GM12872 (cell line): ENCODE measurements at regions not wholly inside any gene's neighbourhood (a gene's known extent, or its start where the extent isn't known, plus 50 kb on each side); places are given as distances from the start of the nearest gene placed in this dataset.

ENCODE experiments used
- TF ChIP-seq, protein P1 (sequence below): IDR thresholded peaks from 3 replicates; pipeline ENCODE4 v1.5.1; 2011; ENCODE audit warnings: low read depth, mild to moderate bottlenecking, low read length, moderate library complexity; ENCODE audit not compliant: insufficient read depth

DNA sequence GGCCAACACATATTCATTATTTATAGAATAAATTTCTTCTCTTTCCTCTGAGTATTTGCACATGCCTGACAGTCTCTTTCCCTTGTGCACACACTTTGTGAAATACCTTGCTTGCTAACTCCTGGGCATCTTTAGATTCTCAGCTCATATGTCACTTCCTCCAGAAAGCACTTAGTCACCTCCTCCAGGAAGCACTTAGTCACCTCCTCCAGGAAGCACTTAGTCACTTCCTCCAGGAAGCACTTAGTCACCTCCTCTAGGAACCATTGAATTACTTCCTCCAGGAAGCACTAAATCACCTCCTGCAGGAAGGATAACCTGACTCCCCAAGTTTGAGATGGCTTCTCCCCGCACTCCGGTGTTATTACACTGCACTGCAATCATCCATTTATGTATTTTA is 462.5 kb upstream of the EEF2KMT start:
- TF ChIP-seq, protein P1, sequence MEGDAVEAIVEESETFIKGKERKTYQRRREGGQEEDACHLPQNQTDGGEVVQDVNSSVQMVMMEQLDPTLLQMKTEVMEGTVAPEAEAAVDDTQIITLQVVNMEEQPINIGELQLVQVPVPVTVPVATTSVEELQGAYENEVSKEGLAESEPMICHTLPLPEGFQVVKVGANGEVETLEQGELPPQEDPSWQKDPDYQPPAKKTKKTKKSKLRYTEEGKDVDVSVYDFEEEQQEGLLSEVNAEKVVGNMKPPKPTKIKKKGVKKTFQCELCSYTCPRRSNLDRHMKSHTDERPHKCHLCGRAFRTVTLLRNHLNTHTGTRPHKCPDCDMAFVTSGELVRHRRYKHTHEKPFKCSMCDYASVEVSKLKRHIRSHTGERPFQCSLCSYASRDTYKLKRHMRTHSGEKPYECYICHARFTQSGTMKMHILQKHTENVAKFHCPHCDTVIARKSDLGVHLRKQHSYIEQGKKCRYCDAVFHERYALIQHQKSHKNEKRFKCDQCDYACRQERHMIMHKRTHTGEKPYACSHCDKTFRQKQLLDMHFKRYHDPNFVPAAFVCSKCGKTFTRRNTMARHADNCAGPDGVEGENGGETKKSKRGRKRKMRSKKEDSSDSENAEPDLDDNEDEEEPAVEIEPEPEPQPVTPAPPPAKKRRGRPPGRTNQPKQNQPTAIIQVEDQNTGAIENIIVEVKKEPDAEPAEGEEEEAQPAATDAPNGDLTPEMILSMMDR = no peak

DNA sequence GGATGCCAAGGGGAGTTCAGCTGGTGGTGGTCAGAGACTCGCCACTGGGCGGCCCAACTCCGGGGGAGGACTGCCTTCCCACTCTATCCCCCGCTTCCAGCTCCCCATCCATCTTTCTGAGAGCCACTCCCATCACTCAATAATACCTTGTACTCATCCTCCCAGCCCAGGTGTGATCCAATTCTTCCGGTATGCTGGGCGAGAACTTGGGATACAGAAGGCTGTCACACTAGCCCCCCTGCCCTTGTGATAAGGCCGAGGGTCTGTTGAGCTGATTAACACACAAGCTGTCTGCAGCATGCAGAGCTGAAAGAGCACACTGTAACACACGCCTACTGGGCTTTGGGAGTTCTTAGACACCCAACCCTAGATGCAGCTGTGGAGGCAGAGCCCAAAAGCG is 460.4 kb upstream of the EEF2KMT start:
- TF ChIP-seq, protein P1 = no peak

DNA sequence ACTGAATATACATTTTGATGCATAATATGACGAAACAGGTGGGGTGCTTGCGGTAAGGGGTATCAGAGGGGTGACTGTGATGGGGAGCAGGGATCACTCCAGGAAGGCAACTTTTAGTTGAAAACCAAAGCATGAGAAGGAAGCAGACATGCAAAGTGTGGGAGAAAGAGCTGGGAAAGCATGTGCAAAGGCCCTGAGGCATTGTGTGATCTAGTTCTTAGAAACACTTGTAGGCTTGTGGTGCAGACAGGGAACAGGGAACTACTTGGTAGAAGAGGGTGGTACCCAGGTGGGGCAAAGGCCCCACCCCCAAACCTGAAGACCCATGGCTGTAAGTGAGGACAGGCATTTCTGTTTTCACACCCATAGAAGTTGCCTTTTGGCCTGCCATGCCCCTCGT is 459.9 kb upstream of the EEF2KMT start:
- TF ChIP-seq, protein P1 = no peak

DNA sequence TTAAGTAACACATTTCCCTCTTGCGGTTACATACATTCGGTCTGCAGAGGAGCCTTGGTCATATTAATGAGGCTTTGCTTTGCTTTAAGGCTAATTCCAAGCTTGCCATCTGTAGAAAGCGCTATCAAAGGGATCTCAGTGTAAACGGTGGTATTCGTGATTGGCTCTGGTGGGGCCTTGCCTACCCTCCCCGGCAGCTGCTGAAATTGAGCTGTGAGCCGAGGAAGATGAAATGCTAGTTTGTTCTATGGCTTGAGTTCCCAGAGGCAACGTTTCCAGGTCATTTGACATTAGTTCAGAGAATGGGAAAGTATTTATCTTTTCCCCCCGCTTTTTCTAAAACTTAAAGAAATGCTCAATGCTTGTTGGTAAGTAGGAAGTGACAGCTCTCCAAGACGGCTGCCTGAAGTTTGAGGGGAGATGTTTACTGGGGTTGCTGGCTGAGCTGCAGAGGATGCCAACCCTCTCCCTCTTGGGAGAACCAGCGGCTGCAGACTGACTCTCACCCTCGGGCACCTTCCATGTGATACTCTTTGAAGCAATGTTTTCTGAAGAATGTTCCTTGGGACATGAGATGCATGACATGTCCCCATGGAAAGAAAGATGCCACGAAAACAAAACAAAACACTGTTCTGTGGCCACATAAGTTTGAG is 458.7 kb upstream of the EEF2KMT start:
- TF ChIP-seq, protein P1 = no peak

DNA sequence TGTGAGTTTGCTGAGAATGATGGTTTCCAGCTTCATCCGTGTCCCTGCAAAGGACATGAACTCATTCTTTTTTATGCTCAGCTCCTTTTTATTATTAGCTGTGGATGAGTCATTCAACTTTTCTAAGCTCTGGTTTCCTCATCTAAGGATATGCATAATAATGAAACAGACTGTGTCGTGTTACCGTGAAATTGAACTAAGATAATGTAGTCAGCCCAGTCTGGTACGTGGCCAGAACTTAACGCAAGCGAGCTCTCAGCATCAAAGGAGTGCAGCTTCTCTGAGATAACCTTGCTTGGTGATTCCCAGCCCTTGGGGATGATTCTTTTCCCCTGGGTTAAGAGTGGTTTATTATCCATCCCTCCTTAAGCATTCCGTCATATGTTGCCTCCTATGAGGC is 454.3 kb upstream of the EEF2KMT start:
- TF ChIP-seq, protein P1 = no peak

DNA sequence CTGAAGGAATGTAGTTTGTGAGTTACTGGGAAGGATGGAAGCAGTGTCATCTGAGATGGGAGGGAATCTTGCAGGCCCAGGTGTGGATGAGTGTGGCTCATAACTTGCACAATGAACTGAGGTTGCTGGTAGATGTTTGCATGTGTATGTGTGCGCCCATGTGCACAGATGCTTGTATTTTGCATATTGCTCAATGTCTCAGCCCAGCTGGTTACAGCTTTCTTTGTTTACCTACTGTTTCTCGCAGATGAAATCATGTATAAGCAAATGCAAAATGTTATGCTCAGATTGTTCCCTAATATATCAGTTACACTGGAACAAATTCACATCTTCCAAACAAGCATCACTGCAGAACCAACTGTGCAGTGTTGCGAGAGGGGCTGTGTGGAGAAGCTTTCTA is 452.2 kb upstream of the EEF2KMT start:
- TF ChIP-seq, protein P1 = no peak

DNA sequence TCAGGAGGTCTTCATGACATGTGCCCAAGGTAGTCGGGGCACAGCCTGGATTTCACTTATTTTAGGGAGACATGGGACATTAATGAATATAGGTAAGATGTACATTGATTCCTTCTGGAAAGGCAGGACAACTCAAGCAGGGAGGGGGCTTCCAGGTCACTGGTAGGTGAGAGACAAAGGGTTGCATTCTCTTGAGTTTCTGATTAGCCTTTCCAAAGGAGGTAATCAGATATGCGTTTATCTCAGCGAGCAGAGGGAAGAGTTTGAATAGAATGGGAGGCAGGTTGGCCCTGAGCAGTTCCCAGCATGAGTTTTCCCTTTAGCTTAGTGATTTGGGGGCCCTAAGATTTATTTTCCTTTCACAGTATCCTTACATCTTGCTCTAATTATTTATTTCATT is 443.8 kb upstream of the EEF2KMT start:
- TF ChIP-seq, protein P1 = no peak
